MM.1S (cell line): ENCODE measurements at regions not wholly inside any gene's neighbourhood (a gene's known extent, or its start where the extent isn't known, plus 50 kb on each side); places are given as distances from the start of the nearest gene placed in this dataset.

ENCODE experiments used
- EZH2 ChIP-seq: fragments of 300-600 bp; sonication (generic); optimal IDR thresholded peaks from 2 replicates; pipeline ENCODE3; 2017; ENCODE audit warnings: low read depth, mild to moderate bottlenecking, antibody characterized with exemption, low read length, mixed read lengths
- EZH2phosphoT487 ChIP-seq: fragments of 300-600 bp; sonication (generic); IDR thresholded peaks from 2 replicates; pipeline ENCODE4 v1.6.1; 2018; ENCODE audit warnings: antibody characterized with exemption, low read length
- TF ChIP-seq, protein P1 (sequence below): fragments of 300-600 bp; sonication (generic); IDR thresholded peaks from 2 replicates; pipeline ENCODE4 v1.5.1; 2016; ENCODE audit warnings: antibody characterized with exemption, low read length, mixed read lengths

DNA sequence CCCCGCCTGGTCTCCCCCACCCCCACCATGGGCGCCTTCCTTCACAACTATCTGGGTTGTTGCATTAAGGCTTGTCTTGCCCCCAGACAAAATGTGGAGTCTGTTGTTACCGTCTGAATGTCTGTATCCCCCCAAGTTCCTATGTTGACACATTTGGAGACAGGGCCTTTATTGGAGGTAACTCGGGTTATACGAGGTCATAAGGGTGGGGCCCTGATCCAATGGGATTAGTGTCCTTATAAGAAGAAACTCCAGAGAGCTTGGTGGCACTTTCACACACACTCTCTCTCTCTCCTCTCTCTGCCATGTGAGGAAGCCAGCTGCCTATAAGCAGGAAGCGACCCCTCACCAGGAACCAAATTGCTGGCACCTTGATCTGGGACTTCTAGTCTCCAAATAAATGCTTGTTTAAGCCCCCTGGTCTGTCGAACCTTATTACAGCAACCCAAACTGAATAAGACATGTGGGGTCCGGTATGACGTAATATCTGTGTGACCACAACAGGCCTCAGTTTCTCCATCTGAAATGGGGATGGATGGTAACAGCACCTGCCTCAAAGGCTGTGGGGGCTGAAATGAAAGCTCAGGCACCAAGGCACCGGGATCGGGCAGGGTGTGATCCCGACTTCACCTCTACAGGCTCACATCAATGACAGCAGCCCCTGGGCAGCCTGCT is 222.3 kb downstream of the CTTN start:
- TF ChIP-seq, protein P1, sequence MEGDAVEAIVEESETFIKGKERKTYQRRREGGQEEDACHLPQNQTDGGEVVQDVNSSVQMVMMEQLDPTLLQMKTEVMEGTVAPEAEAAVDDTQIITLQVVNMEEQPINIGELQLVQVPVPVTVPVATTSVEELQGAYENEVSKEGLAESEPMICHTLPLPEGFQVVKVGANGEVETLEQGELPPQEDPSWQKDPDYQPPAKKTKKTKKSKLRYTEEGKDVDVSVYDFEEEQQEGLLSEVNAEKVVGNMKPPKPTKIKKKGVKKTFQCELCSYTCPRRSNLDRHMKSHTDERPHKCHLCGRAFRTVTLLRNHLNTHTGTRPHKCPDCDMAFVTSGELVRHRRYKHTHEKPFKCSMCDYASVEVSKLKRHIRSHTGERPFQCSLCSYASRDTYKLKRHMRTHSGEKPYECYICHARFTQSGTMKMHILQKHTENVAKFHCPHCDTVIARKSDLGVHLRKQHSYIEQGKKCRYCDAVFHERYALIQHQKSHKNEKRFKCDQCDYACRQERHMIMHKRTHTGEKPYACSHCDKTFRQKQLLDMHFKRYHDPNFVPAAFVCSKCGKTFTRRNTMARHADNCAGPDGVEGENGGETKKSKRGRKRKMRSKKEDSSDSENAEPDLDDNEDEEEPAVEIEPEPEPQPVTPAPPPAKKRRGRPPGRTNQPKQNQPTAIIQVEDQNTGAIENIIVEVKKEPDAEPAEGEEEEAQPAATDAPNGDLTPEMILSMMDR, result no peak
- TF ChIP-seq EZH2phosphoT487 (no peak), EZH2 (no peak)
